AG04449 (cell line): ENCODE measurements at regions not wholly inside any gene's neighbourhood (a gene's known extent, or its start where the extent isn't known, plus 50 kb on each side); places are given as distances from the start of the nearest gene placed in this dataset.

Experiments used
- CTCF ChIA-PET: fragments of 350-600 bp; formaldehyde crosslinking; extraction: SDS; loops from one replicate; lab custom pipeline; 2021; ENCODE audit warnings: antibody characterized with exemption; lab: Yijun Ruan, JAX
- POLR2A ChIA-PET: fragments of 400-600, 350-600 bp; formaldehyde crosslinking; extraction: SDS; loops from one replicate; lab custom pipeline; 2020; ENCODE audit warnings: antibody characterized with exemption, inconsistent platforms; lab: Yijun Ruan, JAX
- DNase-seq: peaks from one replicate; pipeline ENCODE4 v3.0.0-alpha.2; 2010; ENCODE audit warnings: low read depth, low spot score
- H3K4me3 ChIP-seq: 2 replicates; pipeline ENCODE4 v1.5.1; 2011; ENCODE audit warnings: low read depth, mild to moderate bottlenecking, control low read depth, low read length
- CTCF ChIP-seq: IDR thresholded peaks from one replicate; pipeline ENCODE4 v1.5.1; 2011; ENCODE audit warnings: mild to moderate bottlenecking, moderate library complexity, low read length, control low read depth, inconsistent platforms; ENCODE audit not compliant: insufficient read depth; ENCODE audit errors: missing control alignments

GRCh38 chr3:13702286-13702685 is 153.4 kb downstream of the FBLN2 start:
- no peak for TF ChIP-seq CTCF
- POLR2A ChIA-PET: no interaction called here
- CTCF ChIA-PET: no interaction called here
- DNase-seq: no peak
- H3K4me3 ChIP-seq: no peak overlapping the region

DNA sequence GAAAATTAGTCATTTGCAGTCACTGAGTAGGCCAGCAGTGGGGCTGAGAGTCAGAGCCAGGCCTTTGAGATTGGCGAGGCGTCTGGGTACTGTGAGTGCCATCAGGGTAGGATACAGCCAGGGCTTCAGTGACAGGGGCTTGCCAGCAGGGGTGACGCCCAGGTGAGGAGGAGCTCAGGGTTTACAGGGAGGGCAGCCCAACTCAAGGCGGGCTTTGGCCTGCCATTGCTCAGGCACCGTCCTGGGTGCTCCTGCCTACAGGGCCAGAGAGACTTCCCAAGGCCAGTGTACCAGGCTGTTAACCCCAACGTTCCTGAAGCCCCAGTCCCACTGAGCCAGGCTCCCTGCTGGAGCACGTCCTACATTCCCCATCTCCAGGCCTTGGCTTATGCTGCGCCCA is 152.0 kb downstream of the FBLN2 start:
- TF ChIP-seq CTCF: no peak
- H3K4me3 ChIP-seq: no peak overlapping the region
- DNase-seq: no peak
- ChIA-PET CTCF (no interaction called here), POLR2A (no interaction called here)

- CTCF ChIA-PET: no interaction called here
- TF ChIP-seq CTCF: no peak
- POLR2A ChIA-PET: no interaction called here
- no peak for DNase-seq
- H3K4me3 ChIP-seq: no peak overlapping the region
Measured at GRCh38 chr3:13700362-13700761, 151.4 kb downstream of the FBLN2 start.

DNA sequence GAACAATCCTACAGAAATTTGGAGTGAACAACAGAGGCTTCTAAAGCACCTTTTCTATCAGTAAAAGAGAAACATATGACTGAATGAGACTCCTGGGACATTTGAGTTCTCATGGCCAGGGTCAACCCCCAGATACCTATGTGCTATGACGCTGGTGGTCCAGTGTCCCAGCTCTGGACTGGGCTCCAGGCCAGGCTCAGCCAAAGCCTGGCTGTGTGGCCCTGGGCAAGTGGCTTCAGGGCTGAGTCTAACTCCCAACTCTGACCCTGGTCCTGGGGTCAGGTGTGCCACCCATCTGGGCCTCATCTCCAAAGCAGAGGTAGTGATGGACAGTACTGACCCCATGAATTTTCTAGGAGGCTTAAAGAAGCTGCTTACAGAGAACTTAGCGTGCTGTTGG is 147.8 kb downstream of the FBLN2 start:
- CTCF ChIA-PET: no interaction called here
- TF ChIP-seq CTCF: no peak
- H3K4me3 ChIP-seq: no peak overlapping the region
- POLR2A ChIA-PET: no interaction called here
- no peak for DNase-seq

GRCh38 chr3:13693441-13693840 is 144.5 kb downstream of the FBLN2 start:
- POLR2A ChIA-PET: no interaction called here
- no peak for DNase-seq
- no peak for TF ChIP-seq CTCF
- CTCF ChIA-PET: no interaction called here
- H3K4me3 ChIP-seq: no peak overlapping the region

- H3K4me3 ChIP-seq: no peak overlapping the region
- ChIA-PET CTCF (interaction anchor here (1.4 kb wide), 1 partner anchor 13 kb away, joined by 5 read pairs; no protein-coding TSS in a partner anchor), POLR2A (no interaction called here)
- TF ChIP-seq CTCF: no peak
- DNase-seq: no peak
Measured at GRCh38 chr3:13690636-13691035, 141.7 kb downstream of the FBLN2 start.
